Endothelial cell of umbilical vein (primary cell): ENCODE measurements at regions not wholly inside any gene's neighbourhood (a gene's known extent, or its start where the extent isn't known, plus 50 kb on each side); places are given as distances from the start of the nearest gene placed in this dataset.
"Not testable (repeated sequence)": the region's sequence is repeated elsewhere in the genome, so short reads cannot be mapped to it uniquely, and the experiment has no call there.

ENCODE experiments used
- BruUV-seq: library from RNA; stranded (reverse); fragments of 400-500 nt; replicated peaks from 2 replicates; lab custom pipeline; 2021; lab: Mats Ljungman, UMichigan
- CTCF ChIA-PET: fragments of 300-600, 350-600 bp; sonication (Branson Sonifier 250); formaldehyde crosslinking; loops from one replicate; lab custom pipeline; 2021; ENCODE audit warnings: antibody characterized with exemption, inconsistent platforms; lab: Charles Lee
- POLR2A ChIA-PET: fragments of 300-600, 350-600 bp; sonication (Branson Sonifier 250); formaldehyde crosslinking; loops from one replicate; lab custom pipeline; 2021; ENCODE audit warnings: antibody characterized with exemption, inconsistent platforms; lab: Charles Lee
- DNase-seq: peaks from one replicate; pipeline ENCODE4 v3.0.0-alpha.2; 2011; ENCODE audit warnings: low read depth, low spot score
- FAIRE-seq: peaks from 2 replicates; lab custom pipeline; 2011; peaks lifted over from hg19 to GRCh38; lab: Jason Lieb, UNC
- H2AFZ ChIP-seq: 2 replicates; pipeline ENCODE4 v1.6.0; 2012; ENCODE audit warnings: low read depth, low read length, control low read depth, inconsistent platforms
- H3K27ac ChIP-seq: 2 replicates; pipeline ENCODE4 v1.5.1; 2011; ENCODE audit warnings: low read depth, mild to moderate bottlenecking, control low read depth, low read length, moderate library complexity; ENCODE audit not compliant: insufficient read depth
- H3K27me3 ChIP-seq, 2 experiments: 2 replicates each; pipeline versions ENCODE4 v1.6.0 to v1.6.1; 2011; ENCODE audit warnings: low read length in 2 of 2, mixed read lengths in 1 of 2; ENCODE audit not compliant: control insufficient read depth in 2 of 2, insufficient read depth in 2 of 2
- H3K36me3 ChIP-seq, 2 experiments: 2 replicates in 1 of 2; 3 replicates in 1 of 2; pipeline ENCODE4 v1.5.1; 2011; ENCODE audit warnings: low read length in 2 of 2, mild to moderate bottlenecking in 1 of 2, moderate library complexity in 1 of 2; ENCODE audit not compliant: control insufficient read depth in 2 of 2, insufficient read depth in 2 of 2; ENCODE audit errors: extremely low read depth in 1 of 2
- H3K4me1 ChIP-seq: 3 replicates; pipeline ENCODE4 v1.5.1; 2011; ENCODE audit warnings: mild to moderate bottlenecking, low read length; ENCODE audit not compliant: control insufficient read depth, insufficient read depth; ENCODE audit errors: extremely low read depth
- H3K4me2 ChIP-seq: 2 replicates; pipeline ENCODE4 v1.6.1; 2011; ENCODE audit warnings: low read length, control low read depth, mixed read lengths; ENCODE audit not compliant: insufficient read depth
- H3K4me3 ChIP-seq, 3 experiments: fragments of 200-600 bp in 1 of 3; sonication (generic), shearing (Covaris generic) in 1 of 3; replicated peaks in 1 of 3; 2 replicates each; pipeline ENCODE4 v1.5.1; 2011 to 2016; ENCODE audit warnings: control low read depth in 3 of 3, low read length in 3 of 3, mild to moderate bottlenecking in 2 of 3, inconsistent platforms in 1 of 3, low read depth in 1 of 3, moderate library complexity in 1 of 3; ENCODE audit not compliant: insufficient read depth in 1 of 3
- H3K79me2 ChIP-seq: 2 replicates; pipeline ENCODE4 v1.6.0; 2012; ENCODE audit warnings: low read length, inconsistent platforms; ENCODE audit not compliant: control insufficient read depth, insufficient read depth
- H3K9ac ChIP-seq: replicated peaks from 2 replicates; pipeline ENCODE3; 2011; ENCODE audit warnings: low read length, control low read depth; ENCODE audit not compliant: insufficient read depth; ENCODE audit errors: extremely low read depth
- H3K9me1 ChIP-seq: replicated peaks from 3 replicates; pipeline ENCODE4 v1.6.0; 2011; ENCODE audit warnings: mild to moderate bottlenecking, low read length; ENCODE audit not compliant: control insufficient read depth, insufficient read depth; ENCODE audit errors: extremely low read depth
- H3K9me3 ChIP-seq: replicated peaks from 2 replicates; pipeline ENCODE4 v1.5.1; 2012; ENCODE audit warnings: low read length, inconsistent platforms; ENCODE audit not compliant: control insufficient read depth, insufficient read depth
- H4K20me1 ChIP-seq: replicated peaks from 2 replicates; pipeline ENCODE3; 2011; ENCODE audit warnings: mild to moderate bottlenecking, low read length; ENCODE audit not compliant: control insufficient read depth, insufficient read depth; ENCODE audit errors: extremely low read depth
- dilution Hi-C: fragments of 300-500 bp; cut with MboI; formaldehyde crosslinking; loops from one replicate; pipeline ENCODE4 v1.15.0; 2019; ENCODE audit warnings: low sequenced_read_pairs; ENCODE audit not compliant: extremely low pct_ligation_motif_present
- intact Hi-C: fragments of 100-400 bp; cut with micrococcal nuclease; formaldehyde crosslinking; loops from one replicate; pipeline ENCODE4 v1.10.0; 2022
- TF ChIP-seq, protein P1 (sequence below), 2 donors: IDR thresholded peaks; 1 replicate in 1 of 2; 2 replicates in 1 of 2; pipeline ENCODE4 v1.5.1; 2011; ENCODE audit warnings: low read length in 2 of 2, mild to moderate bottlenecking in 2 of 2, moderate library complexity in 2 of 2, control low read depth in 1 of 2, inconsistent platforms in 1 of 2, low read depth in 1 of 2; ENCODE audit not compliant: insufficient read depth in 1 of 2; ENCODE audit errors: extremely low read depth in 1 of 2

- H3K4me3 ChIP-seq, H3K79me2 ChIP-seq, H3K36me3 ChIP-seq, H3K27ac ChIP-seq, BruUV-seq, H4K20me1 ChIP-seq, H3K4me1 ChIP-seq, H3K9ac ChIP-seq, H3K9me3 ChIP-seq, H3K9me1 ChIP-seq, DNase-seq, H2AFZ ChIP-seq, FAIRE-seq, H3K4me2 ChIP-seq, dilution Hi-C loops: not testable (repeated sequence)
- POLR2A ChIA-PET = interaction anchor here (0.6 kb wide), 1 partner anchor 865 kb away, joined by 5 read pairs; no protein-coding TSS in a partner anchor
- peaks cover 9 to 13% of the 10 kb centered on the region in 2 experiments for H3K27me3 ChIP-seq
- intact Hi-C loops = loop anchor here (5.0 kb wide), 1 partner anchor 268 kb away; no protein-coding TSS in a partner anchor
- CTCF ChIA-PET = interaction anchor here (0.9 to 1.5 kb wide), 7 partner anchors 15 to 489 kb away, joined by 3 to 5 read pairs (median 4); no protein-coding TSS in a partner anchor
Observed at GRCh38 chr7:142514716-142515115, 234.6 kb upstream of the PRSS1 start.

GRCh38 chr7:142513178-142513955 lies 235.9 kb upstream of the PRSS1 start:
- Histone ChIP-seq H3K4me3 (no peak overlapping the region), H3K79me2 (no peaks in the 10 kb centered on the region), H3K4me2 (no peak overlapping the region), H3K27me3 (peaks cover 7 to 11% of the 10 kb centered on the region in 2 experiments), H3K27ac (no peak overlapping the region), H3K36me3 (no peaks in the 10 kb centered on the region), H2AFZ (no peak overlapping the region), H3K4me1 (no peaks in the 10 kb centered on the region), H3K9me1 (no peaks in the 10 kb centered on the region), H4K20me1 (no peaks in the 10 kb centered on the region), H3K9me3 (no peaks in the 10 kb centered on the region), H3K9ac (no peak overlapping the region)
- dilution Hi-C loops = no loop called here
- no peak for DNase-seq
- POLR2A ChIA-PET = no interaction called here
- CTCF ChIA-PET = interaction anchor here (1.0 to 1.5 kb wide), 8 partner anchors 9 to 490 kb away, joined by 3 to 5 read pairs (median 4); no protein-coding TSS in a partner anchor
- TF ChIP-seq, protein P1, sequence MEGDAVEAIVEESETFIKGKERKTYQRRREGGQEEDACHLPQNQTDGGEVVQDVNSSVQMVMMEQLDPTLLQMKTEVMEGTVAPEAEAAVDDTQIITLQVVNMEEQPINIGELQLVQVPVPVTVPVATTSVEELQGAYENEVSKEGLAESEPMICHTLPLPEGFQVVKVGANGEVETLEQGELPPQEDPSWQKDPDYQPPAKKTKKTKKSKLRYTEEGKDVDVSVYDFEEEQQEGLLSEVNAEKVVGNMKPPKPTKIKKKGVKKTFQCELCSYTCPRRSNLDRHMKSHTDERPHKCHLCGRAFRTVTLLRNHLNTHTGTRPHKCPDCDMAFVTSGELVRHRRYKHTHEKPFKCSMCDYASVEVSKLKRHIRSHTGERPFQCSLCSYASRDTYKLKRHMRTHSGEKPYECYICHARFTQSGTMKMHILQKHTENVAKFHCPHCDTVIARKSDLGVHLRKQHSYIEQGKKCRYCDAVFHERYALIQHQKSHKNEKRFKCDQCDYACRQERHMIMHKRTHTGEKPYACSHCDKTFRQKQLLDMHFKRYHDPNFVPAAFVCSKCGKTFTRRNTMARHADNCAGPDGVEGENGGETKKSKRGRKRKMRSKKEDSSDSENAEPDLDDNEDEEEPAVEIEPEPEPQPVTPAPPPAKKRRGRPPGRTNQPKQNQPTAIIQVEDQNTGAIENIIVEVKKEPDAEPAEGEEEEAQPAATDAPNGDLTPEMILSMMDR (IDR thresholded peaks at IDR 0.05; ENCODE audit: extremely low read depth in 1 of 2, insufficient read depth in 1 of 2, low read depth in 1 of 2, low read length in 2 of 2) = no peak
- BruUV-seq = no TSS peak
- FAIRE-seq = no peak
- intact Hi-C loops = no loop called here
